Retinal pigment epithelial cell (primary cell): ENCODE measurements at regions not wholly inside any gene's neighbourhood (a gene's known extent, or its start where the extent isn't known, plus 50 kb on each side); places are given as distances from the start of the nearest gene placed in this dataset.

ENCODE experiments used
- DNase-seq: peaks from one replicate; pipeline ENCODE4 v3.0.0-alpha.2; 2010; ENCODE audit warnings: low read depth
- H3K4me3 ChIP-seq: 2 replicates; pipeline ENCODE4 v1.5.1; 2011; ENCODE audit warnings: mild to moderate bottlenecking, low read length, control low read depth, moderate library complexity
- CTCF ChIP-seq: conservative IDR thresholded peaks from 2 replicates; pipeline ENCODE4 v1.5.1; 2011; ENCODE audit warnings: low read depth, low read length, control low read depth, inconsistent platforms

DNA sequence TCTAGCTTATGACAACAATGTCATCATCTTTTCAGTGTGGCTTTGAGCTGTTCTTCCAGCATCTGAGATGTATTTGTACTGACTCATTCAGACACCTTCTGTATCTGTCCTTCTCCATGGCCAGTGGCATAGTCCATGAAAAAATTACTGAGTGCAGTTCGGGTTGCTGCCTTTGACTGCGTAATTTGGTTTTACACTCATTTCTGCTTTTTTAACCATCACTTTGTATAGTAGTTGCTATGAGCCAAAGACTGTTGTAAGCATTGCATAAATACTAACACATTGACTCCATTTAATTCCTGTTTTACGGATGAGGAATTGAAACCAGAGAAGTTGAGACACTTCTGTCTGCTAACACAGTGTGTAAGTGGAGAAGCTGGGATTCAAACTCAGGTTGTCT, 190.7 kb upstream of the MID1 start:
- no peak for TF ChIP-seq CTCF
- no peak for DNase-seq
- H3K4me3 ChIP-seq: no peak overlapping the region

- DNase-seq: no peak
- no peak overlapping the region for H3K4me3 ChIP-seq
- no peak for TF ChIP-seq CTCF
These were observed 193.4 kb upstream of the MID1 start for GRCh38 chrX:10813761-10814160.

DNA sequence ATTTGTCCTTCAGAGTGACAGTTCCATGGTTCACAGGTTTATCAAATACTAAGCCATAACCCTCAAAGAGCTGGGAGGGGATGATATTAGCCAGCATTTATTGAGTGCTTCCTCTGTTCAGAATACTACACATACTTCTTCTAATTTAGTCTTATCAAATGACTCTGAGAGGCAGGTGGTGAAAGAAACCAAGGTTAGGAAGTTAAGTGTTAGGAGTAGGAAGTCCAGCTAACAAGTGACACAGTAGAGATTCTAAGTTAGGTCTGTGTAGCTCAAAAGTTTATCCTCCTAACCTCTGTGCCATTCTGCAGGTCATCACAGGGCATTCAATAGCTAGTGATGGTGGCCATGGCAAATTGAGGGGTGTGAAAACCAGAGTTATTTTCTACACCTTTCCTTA, 198.3 kb upstream of the MID1 start:
- no peak overlapping the region for H3K4me3 ChIP-seq

GRCh38 chrX:10819973-10820372, 199.6 kb upstream of the MID1 start:
- DNase-seq: no peak
- TF ChIP-seq CTCF: no peak
- no peak overlapping the region for H3K4me3 ChIP-seq

More for the DNA sequence above, 198.3 kb upstream of the MID1 start:
- no peak for DNase-seq
- no peak for TF ChIP-seq CTCF

DNA sequence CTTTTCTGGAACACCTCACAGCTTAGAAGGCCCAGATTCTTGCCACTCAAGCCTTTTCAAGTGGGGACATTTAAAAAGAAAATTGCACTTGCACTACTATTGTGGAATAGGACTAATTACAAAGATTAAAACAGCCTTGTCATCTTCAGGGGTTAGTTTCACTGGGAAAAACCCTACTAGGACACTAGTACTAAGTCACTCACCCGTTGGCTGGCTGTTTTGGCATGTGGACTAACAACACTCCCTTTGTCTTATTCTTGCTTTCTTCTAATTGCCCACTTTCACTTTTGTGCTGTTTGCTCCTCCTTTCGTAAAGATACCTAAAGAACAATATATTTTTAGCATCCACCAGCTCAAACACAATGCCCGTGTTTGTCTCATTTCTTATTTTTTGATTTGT, 200.9 kb upstream of the MID1 start:
- H3K4me3 ChIP-seq: no peak overlapping the region
- no peak for DNase-seq
- no peak for TF ChIP-seq CTCF

GRCh38 chrX:10828036-10828435, 207.7 kb upstream of the MID1 start:
- no peak overlapping the region for H3K4me3 ChIP-seq
- TF ChIP-seq CTCF: no peak
- no peak for DNase-seq

GRCh38 chrX:10828640-10829039, 208.3 kb upstream of the MID1 start:
- TF ChIP-seq CTCF: no peak
- H3K4me3 ChIP-seq: no peak overlapping the region
- DNase-seq: no peak
